ENCODE measurements at regions not wholly inside any gene's neighbourhood (a gene's known extent, or its start where the extent isn't known, plus 50 kb on each side); places are given as distances from the start of the nearest gene placed in this dataset.

DNA sequence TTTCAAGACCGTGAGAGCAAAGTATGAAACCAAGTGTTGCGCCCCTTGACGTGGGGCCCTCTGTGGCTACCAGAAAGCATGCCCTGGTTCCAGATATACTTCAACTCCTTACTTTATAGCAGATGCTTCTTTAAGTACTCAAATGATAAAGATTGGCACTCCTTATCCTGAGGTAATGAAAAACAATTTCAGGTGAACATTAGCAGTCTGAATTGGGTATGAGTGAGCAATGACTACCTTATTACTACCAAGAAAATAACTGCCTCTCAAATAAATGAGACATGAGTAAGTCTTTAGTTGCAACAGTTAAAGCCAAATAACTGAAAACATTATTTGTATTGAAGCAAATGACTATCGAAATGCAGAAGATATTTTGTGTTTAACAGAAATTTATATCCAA lies 408.7 kb downstream of the MMUT start:
- TF ChIP-seq CTCF (IDR thresholded peaks at IDR 0.05; ENCODE audit: insufficient read depth, low read length, poor library complexity, severe bottlenecking) (no peak), EZH2phosphoT487 (conservative IDR thresholded peaks at IDR 0.05; ENCODE audit: low read length) (no peak)
